ENCODE measurements at regions not wholly inside any gene's neighbourhood (a gene's known extent, or its start where the extent isn't known, plus 50 kb on each side); places are given as distances from the start of the nearest gene placed in this dataset.

GRCh38 chr4:132312521-132312920, 836.6 kb upstream of the PCDH10 start:
- no peak overlapping the region for H3K4me3 ChIP-seq (ENCODE audit: low read length)
- no peaks in the 10 kb centered on the region for H3K9me2 ChIP-seq (replicated peaks; ENCODE audit: low read length)
- DNase-seq, result no peak
- no peak overlapping the region for H2AFZ ChIP-seq (ENCODE audit: low read length)
- no peaks in the 10 kb centered on the region for H3K9me3 ChIP-seq (ENCODE audit: low read length)
- CTCF ChIA-PET, result no interaction called here
- POLR2A ChIA-PET (ENCODE audit: unreplicated experiment), result no interaction called here
- BruUV-seq (replicated peaks), result no TSS peak
- no peaks in the 10 kb centered on the region for H4K20me1 ChIP-seq (ENCODE audit: low read length)
- intact Hi-C loops (cut with micrococcal nuclease), result no loop called here
- H3K27me3 ChIP-seq (ENCODE audit: low read length), result no peaks in the 10 kb centered on the region
- no peaks in the 10 kb centered on the region for H3F3A ChIP-seq (ENCODE audit: low read length, unreplicated experiment)
- no peak overlapping the region for H3K9ac ChIP-seq (ENCODE audit: low read length)
- no peaks in the 10 kb centered on the region for H3K79me2 ChIP-seq (ENCODE audit: low read length)
- no peak for ATAC-seq
- no peak overlapping the region for H3K4me2 ChIP-seq (ENCODE audit: low read length)
- no peaks in the 10 kb centered on the region for H3K36me3 ChIP-seq (ENCODE audit: low read depth, low read length)
- TF ChIP-seq EZH2phosphoT487 (IDR thresholded peaks at IDR 0.05; ENCODE audit: borderline replicate concordance, low read length) (no peak), EZH2 (IDR thresholded peaks at IDR 0.05; ENCODE audit: low read length, unreplicated experiment) (no peak), CTCF (conservative IDR thresholded peaks at IDR 0.05; ENCODE audit: low read depth, low read length) (no peak)
- no peak overlapping the region for H3K27ac ChIP-seq (ENCODE audit: low read length)
- H3K4me1 ChIP-seq (ENCODE audit: insufficient read depth, low read length), result no peaks in the 10 kb centered on the region

DNA sequence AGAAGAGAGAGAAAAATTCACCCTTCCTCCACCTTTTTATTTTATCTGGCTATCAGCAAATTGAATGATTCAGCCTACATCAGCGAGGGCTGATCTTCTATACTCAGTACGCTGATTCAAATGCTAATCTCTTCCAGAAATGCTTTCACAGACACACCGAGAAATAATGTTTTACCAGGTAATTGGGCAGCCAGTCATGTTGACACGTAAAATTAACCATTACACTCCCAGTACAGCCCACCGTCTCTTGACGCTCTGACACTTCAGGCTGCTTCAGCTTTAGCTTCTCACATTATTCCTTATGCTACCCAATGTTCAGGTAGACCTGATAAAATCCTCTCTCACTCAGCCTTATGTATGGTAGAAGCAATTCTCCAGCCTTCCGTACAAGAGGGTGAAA, 835.2 kb upstream of the PCDH10 start:
- intact Hi-C loops (cut with micrococcal nuclease), result no loop called here
- POLR2A ChIA-PET (ENCODE audit: unreplicated experiment), result no interaction called here

GRCh38 chr4:132316738-132317137, 832.4 kb upstream of the PCDH10 start:
- Histone ChIP-seq H3K79me2 (ENCODE audit: low read length) (no peaks in the 10 kb centered on the region), H3K9me2 (replicated peaks; ENCODE audit: low read length) (no peaks in the 10 kb centered on the region), H3F3A (ENCODE audit: low read length, unreplicated experiment) (no peaks in the 10 kb centered on the region), H3K36me3 (ENCODE audit: low read depth, low read length) (no peaks in the 10 kb centered on the region), H3K4me2 (ENCODE audit: low read length) (no peak overlapping the region), H3K9ac (ENCODE audit: low read length) (no peak overlapping the region), H3K4me3 (ENCODE audit: low read length) (no peak overlapping the region), H4K20me1 (ENCODE audit: low read length) (no peaks in the 10 kb centered on the region), H3K27me3 (ENCODE audit: low read length) (no peaks in the 10 kb centered on the region), H3K9me3 (ENCODE audit: low read length) (no peaks in the 10 kb centered on the region), H3K4me1 (ENCODE audit: insufficient read depth, low read length) (no peaks in the 10 kb centered on the region), H3K27ac (ENCODE audit: low read length) (no peak overlapping the region), H2AFZ (ENCODE audit: low read length) (no peak overlapping the region)
- ChIA-PET CTCF (no interaction called here), POLR2A (ENCODE audit: unreplicated experiment) (no interaction called here)
- DNase-seq (no peak), ATAC-seq (no peak)
- intact Hi-C loops (cut with micrococcal nuclease), result no loop called here
- no TSS peak for BruUV-seq (replicated peaks)
- TF ChIP-seq EZH2phosphoT487 (IDR thresholded peaks at IDR 0.05; ENCODE audit: borderline replicate concordance, low read length) (no peak), EZH2 (IDR thresholded peaks at IDR 0.05; ENCODE audit: low read length, unreplicated experiment) (no peak), CTCF (conservative IDR thresholded peaks at IDR 0.05; ENCODE audit: low read depth, low read length) (no peak)

More for the DNA sequence above, 835.2 kb upstream of the PCDH10 start:
- H2AFZ ChIP-seq (ENCODE audit: low read length), result no peak overlapping the region
- H3K36me3 ChIP-seq (ENCODE audit: low read depth, low read length), result no peaks in the 10 kb centered on the region
- no peaks in the 10 kb centered on the region for H3K9me3 ChIP-seq (ENCODE audit: low read length)
- H3K4me2 ChIP-seq (ENCODE audit: low read length), result no peak overlapping the region
- no peak overlapping the region for H3K4me3 ChIP-seq (ENCODE audit: low read length)
- no peaks in the 10 kb centered on the region for H4K20me1 ChIP-seq (ENCODE audit: low read length)
- no peaks in the 10 kb centered on the region for H3K4me1 ChIP-seq (ENCODE audit: insufficient read depth, low read length)
- H3F3A ChIP-seq (ENCODE audit: low read length, unreplicated experiment), result no peaks in the 10 kb centered on the region
- DNase-seq (no peak), ATAC-seq (no peak)
- BruUV-seq (replicated peaks), result no TSS peak
- H3K27ac ChIP-seq (ENCODE audit: low read length), result no peak overlapping the region
- no peak overlapping the region for H3K9ac ChIP-seq (ENCODE audit: low read length)
- no peaks in the 10 kb centered on the region for H3K9me2 ChIP-seq (replicated peaks; ENCODE audit: low read length)
- CTCF ChIA-PET, result no interaction called here
- TF ChIP-seq EZH2phosphoT487 (IDR thresholded peaks at IDR 0.05; ENCODE audit: borderline replicate concordance, low read length), result no peak
- no peaks in the 10 kb centered on the region for H3K79me2 ChIP-seq (ENCODE audit: low read length)
- H3K27me3 ChIP-seq (ENCODE audit: low read length), result no peaks in the 10 kb centered on the region
